GM19035 (cell line): ENCODE measurements at regions not wholly inside any gene's neighbourhood (a gene's known extent, or its start where the extent isn't known, plus 50 kb on each side); places are given as distances from the start of the nearest gene placed in this dataset.

Experiments used
- ATAC-seq: cut with Tn5 transposase; IDR thresholded peaks from one replicate; pipeline ENCODE4 v1.9.1; 2021; ENCODE audit not compliant: unreplicated experiment

GRCh38 chr15:95269242-95270183, 1038.2 kb downstream of the MCTP2 start:
- ATAC-seq: no peak

DNA sequence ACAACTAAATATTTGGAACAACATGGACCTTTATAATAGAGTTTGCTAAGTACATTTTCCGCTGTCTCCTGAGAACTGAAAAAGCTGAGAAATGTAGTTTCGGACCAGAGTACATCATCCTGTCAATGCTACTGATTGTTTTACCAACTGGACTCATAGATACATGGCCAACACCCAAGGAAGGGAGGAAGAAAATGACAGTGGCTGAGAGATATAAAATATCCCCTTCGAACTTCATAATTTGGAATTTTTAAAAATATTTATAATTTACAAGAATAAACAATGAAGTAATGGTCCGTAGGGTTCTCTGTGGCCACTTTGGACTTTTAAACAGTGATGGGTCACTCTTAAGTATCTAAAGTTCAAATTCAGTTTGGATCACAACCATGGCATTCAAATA, 1042.7 kb downstream of the MCTP2 start:
- ATAC-seq: no peak

GRCh38 chr15:95277266-95277665, 1045.9 kb downstream of the MCTP2 start:
- no peak for ATAC-seq

DNA sequence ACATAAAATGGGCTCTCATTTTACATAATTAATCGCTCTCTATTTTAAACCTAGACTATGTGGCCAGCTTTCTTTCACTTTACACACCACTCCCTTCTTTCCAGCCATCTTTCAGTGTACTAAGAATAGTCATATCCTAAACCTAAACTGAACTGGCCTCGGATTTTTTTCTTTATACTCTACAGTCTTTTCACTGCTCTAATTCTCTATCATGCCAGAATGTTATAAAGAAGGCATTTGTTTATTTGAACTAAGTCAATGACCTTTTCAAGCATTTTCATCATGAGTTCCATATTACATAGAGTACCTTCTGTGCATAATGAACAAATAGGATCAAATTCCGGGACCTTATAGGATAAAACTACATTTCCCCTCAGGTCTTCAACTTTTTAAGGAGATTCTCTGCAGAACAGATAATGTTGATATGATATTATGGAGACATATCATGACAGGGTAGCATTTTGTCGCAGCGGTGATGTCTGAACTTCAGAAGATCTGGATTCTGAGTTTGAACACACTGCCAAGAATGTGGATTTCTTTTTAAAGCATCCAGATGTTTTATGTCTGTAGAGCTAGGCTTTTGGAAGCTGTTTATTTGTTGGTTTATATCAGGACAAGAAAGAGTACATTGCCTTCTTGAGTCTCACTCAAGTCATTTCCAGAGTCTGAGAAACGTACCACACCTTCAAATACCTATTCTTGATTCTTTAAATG, 1047.3 kb downstream of the MCTP2 start:
- no peak for ATAC-seq

DNA sequence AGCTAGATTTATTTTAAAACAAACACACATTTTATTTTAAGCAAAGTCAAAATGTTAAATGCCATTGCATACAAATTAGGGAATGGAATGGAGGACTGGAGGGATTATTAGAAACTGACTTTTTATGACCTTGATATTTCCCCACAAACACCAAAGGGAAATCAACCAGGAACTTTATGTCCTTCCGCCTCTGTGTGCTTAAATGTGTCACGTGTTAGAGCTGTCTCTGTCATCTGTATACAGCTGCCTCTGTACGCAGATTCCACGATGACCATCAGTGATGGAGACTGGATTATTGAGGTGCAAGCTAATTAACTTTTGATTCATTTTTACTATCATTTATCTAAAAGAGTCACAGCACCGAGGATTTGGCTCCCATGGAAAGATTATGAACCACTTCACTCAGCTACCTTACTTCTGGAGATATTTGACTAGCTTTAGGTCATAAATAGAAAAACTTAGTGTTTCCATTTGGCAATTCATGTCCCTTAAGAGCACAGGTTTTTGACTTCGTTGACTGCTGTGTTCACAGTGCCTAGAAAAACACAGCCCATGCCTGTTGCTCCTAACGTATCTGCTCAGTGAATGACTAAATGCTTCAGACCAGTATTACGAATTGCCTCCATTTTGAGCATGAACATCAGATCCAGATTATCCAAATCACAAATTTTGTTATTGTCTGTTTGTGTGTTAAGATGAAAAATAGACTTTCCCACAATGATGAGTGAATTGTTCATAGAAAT, 1048.1 kb downstream of the MCTP2 start:
- no peak for ATAC-seq

DNA sequence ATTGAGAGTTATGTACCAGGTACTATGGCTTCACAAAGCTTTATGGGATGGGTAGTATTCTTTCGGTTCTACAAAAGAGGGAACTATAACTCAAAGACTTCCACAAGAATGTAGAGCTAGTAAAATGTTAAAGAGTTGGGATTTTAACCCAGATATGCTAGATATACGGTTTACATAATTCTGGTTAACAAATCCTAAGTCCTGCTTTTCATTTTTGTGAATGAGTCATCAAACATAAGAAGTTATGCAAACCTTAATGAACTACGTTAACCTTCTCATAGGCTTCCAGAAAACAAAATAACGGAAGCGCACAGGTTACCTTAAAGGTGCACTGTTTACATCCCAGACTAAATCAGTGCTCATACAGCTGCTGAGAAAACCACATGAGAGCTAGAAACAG, 1049.3 kb downstream of the MCTP2 start:
- no peak for ATAC-seq

DNA sequence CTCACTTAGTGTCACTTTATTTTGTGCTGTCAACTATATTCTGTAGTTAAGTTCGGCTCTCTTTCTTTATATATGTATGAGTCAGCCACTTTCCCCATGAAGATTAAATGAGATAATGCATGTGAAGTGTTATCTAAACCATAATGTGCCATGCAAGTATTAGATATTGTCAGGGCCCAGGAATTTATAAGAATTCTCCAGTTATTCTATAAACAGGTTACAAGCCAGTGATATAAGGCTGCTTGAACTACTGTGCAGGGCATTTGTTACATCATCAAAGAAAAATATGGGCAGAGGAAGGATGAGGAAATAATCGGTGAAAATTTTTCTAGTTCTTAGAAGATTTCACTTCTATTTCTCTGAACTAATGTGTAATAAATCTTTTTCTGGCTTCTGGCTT, 1049.0 kb upstream of the NR2F2 start:
- no peak for ATAC-seq

DNA sequence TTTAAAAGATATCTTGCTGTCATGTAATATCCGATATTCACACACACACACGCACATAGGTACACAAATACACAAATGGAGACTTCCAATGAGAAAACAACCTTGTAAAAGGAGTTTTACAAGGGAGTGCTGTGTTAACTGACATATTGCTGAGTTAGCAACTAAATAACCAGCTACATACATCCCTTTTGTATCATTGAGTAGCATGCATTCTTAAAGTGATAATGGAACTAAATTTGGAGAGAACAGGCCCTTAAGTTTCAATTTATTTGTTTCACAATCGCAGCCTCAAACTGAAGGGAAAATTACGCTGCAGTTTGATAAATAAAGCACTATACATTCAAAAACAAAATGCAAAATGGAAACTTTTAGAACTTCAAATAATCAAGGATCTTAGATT, 1046.0 kb upstream of the NR2F2 start:
- peak; percentile 35 for ATAC-seq

DNA sequence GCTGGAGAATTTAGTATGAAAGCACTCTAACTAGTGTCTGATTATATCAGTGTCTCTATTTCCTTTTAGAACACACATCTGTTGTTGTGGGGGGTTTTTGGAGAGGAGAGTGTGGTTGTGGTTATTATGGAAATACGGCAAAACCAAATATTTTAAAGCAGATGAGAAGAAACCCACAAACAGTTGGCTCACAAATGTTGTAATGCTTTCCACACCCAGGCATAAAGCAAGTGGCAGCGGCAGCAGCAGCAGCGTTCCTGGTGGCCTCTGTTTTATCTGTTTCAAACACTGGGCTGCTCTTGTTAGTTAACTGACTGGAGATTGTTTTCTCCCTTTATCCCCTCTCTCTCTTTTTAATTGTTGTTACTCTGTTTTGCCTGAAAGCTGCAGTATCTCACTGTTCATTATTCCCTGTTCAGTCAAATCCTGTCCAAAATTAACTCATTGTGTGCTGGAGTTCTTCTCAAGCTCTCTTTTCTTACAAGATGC, 1045.5 kb upstream of the NR2F2 start:
- peak; percentile 49 for ATAC-seq

DNA sequence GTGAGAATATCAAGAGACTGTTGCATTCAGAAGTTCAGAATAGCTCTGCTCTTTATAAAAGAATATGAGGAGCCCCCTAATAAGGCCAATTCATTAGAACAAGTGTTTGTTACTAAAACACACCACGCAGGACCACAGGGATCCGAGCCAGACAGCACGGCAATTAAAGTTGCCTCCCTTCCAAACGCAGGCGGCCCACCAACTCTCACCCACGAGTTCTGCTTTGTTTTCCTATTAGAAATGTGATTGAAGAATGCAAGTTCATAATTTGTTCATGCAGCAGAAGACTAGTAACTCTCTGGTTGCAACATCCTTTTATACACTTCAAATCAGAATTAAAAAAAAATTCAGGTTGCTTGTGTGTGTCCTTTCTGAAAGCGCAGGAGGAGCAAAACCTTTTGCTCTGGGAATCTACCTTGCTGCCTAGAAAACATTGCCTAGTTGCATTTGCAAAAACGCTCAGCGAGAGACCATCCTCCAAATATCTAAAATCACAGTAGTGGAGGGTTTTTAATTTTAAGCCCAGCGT, 1044.1 kb upstream of the NR2F2 start:
- no peak for ATAC-seq

GRCh38 chr15:95287720-95288103, 1042.8 kb upstream of the NR2F2 start:
- no peak for ATAC-seq

- ATAC-seq: no peak
These were observed 1041.9 kb upstream of the NR2F2 start for GRCh38 chr15:95288626-95289025.

- ATAC-seq: no peak
These were observed 1040.1 kb upstream of the NR2F2 start for GRCh38 chr15:95290176-95290974.

GRCh38 chr15:95291898-95292472, 1038.5 kb upstream of the NR2F2 start:
- no peak for ATAC-seq

GRCh38 chr15:95292785-95293450, 1037.6 kb upstream of the NR2F2 start:
- ATAC-seq: no peak

- ATAC-seq: no peak
These were observed 1037.0 kb upstream of the NR2F2 start for GRCh38 chr15:95293456-95294031.

- ATAC-seq: no peak
These were observed 1035.1 kb upstream of the NR2F2 start for GRCh38 chr15:95295363-95295762.

DNA sequence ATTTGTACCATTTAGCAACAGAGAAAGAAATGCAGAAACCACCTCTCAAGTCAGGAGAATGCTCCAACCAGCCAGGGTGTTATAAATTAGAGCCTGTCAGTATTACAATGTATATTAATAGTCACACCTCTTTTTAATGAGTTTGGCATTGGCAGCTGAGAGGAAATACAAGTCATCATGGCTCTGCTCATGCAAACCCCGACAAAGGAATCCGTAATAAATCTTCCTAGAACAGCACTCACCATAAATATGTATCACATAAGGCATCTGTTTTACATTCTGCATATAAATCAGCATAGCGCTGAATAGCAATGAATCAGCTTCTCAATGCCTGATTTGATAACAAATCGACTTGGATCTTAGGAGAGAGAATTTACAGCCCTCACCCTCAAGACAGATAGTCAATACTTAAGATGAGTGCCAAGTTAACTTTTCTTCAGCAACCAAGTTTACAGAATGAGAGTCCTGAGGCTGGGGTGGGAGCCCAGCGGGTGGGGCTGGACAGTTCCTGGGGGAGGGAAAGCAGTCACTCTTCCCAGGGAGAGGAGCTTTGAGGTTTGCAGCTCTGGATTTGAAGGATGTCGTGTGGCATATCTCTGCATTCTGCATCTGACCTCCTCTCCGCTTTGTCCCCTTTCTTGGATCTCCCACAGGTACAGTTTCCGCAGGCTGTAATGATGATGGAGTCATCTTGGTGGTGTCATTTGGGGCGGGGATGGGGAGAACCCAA, 1034.4 kb upstream of the NR2F2 start:
- no peak for ATAC-seq
